HG03135 (cell line): ENCODE measurements at regions not wholly inside any gene's neighbourhood (a gene's known extent, or its start where the extent isn't known, plus 50 kb on each side); places are given as distances from the start of the nearest gene placed in this dataset.
"Not testable (repeated sequence)": the region's sequence is repeated elsewhere in the genome, so short reads cannot be mapped to it uniquely, and the experiment has no call there.

Experiments
- ATAC-seq: cut with Tn5 transposase; IDR thresholded peaks from one replicate; pipeline ENCODE4 v1.9.1; 2021; ENCODE audit warnings: mild to moderate bottlenecking, moderate library complexity; ENCODE audit not compliant: unreplicated experiment

- no peak for ATAC-seq
Measured at GRCh38 chr5:68689010-68689409, 404.8 kb upstream of the SLC30A5 start.

GRCh38 chr5:68691874-68692273 lies 401.9 kb upstream of the SLC30A5 start:
- not testable (repeated sequence) for ATAC-seq

GRCh38 chr5:68698025-68698940 lies 395.5 kb upstream of the SLC30A5 start:
- ATAC-seq: no peak

- no peak for ATAC-seq
Measured at GRCh38 chr5:68699966-68700365, 393.8 kb upstream of the SLC30A5 start.

GRCh38 chr5:68707575-68707974 lies 386.2 kb upstream of the SLC30A5 start:
- no peak for ATAC-seq

- no peak for ATAC-seq
Measured at GRCh38 chr5:68708156-68708841, 385.5 kb upstream of the SLC30A5 start.

GRCh38 chr5:68708842-68709170 lies 385.0 kb upstream of the SLC30A5 start:
- no peak for ATAC-seq

GRCh38 chr5:68709239-68709638 lies 384.6 kb upstream of the SLC30A5 start:
- ATAC-seq: no peak

GRCh38 chr5:68710514-68710913 lies 383.3 kb upstream of the SLC30A5 start:
- ATAC-seq: peak; percentile 42

GRCh38 chr5:68711293-68712200 lies 382.3 kb upstream of the SLC30A5 start:
- ATAC-seq: peak; percentile 96

GRCh38 chr5:68714810-68715209 lies 379.0 kb upstream of the SLC30A5 start:
- ATAC-seq: no peak

GRCh38 chr5:68720884-68721610 lies 372.8 kb upstream of the SLC30A5 start:
- no peak for ATAC-seq

- no peak for ATAC-seq
Measured at GRCh38 chr5:68722357-68722756, 371.5 kb upstream of the SLC30A5 start.

GRCh38 chr5:68725905-68726683 lies 367.7 kb upstream of the SLC30A5 start:
- no peak for ATAC-seq

- ATAC-seq: no peak
Measured at GRCh38 chr5:68727931-68728330, 365.9 kb upstream of the SLC30A5 start.

- ATAC-seq: no peak
Measured at GRCh38 chr5:68729678-68730077, 364.1 kb upstream of the SLC30A5 start.

GRCh38 chr5:68730220-68730978 lies 363.4 kb upstream of the SLC30A5 start:
- no peak for ATAC-seq

- no peak for ATAC-seq
Measured at GRCh38 chr5:68730979-68731654, 362.7 kb upstream of the SLC30A5 start.
